Epithelial cell of esophagus (primary cell): ENCODE measurements at regions not wholly inside any gene's neighbourhood (a gene's known extent, or its start where the extent isn't known, plus 50 kb on each side); places are given as distances from the start of the nearest gene placed in this dataset.

Experiments used
- DNase-seq: peaks from one replicate; pipeline ENCODE4 v3.0.0; 2010; ENCODE audit warnings: low read depth
- H3K4me3 ChIP-seq: 2 replicates; pipeline ENCODE4 v1.5.1; 2011; ENCODE audit warnings: mild to moderate bottlenecking, low read length, control low read depth
- TF ChIP-seq, protein P1 (sequence below): IDR thresholded peaks from 2 replicates; pipeline ENCODE4 v1.5.1; 2011; ENCODE audit warnings: low read depth, mild to moderate bottlenecking, low read length, control low read depth, inconsistent platforms; ENCODE audit not compliant: insufficient read depth; ENCODE audit errors: missing control alignments

DNA sequence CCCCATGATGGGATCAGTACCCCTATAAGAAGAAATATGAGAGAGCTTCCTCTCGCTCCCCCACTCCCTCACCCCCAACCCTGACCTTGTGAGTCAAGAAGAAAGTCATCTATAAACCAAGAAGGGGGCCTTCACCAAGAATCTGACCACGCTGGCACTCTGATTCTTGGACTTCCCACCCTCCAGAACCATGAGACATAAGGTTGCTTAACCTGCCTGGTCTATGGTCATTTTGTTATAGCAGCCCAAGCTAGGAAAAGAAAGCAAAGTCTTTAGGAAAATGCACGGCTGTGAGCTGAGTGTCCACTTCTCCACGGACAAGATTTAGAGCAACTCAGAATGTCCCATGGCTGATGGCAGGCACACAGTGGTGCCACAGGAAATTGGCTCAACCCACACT, 333.5 kb downstream of the SOX9 start:
- H3K4me3 ChIP-seq, result no peak overlapping the region
- no peak for DNase-seq
- TF ChIP-seq, protein P1, sequence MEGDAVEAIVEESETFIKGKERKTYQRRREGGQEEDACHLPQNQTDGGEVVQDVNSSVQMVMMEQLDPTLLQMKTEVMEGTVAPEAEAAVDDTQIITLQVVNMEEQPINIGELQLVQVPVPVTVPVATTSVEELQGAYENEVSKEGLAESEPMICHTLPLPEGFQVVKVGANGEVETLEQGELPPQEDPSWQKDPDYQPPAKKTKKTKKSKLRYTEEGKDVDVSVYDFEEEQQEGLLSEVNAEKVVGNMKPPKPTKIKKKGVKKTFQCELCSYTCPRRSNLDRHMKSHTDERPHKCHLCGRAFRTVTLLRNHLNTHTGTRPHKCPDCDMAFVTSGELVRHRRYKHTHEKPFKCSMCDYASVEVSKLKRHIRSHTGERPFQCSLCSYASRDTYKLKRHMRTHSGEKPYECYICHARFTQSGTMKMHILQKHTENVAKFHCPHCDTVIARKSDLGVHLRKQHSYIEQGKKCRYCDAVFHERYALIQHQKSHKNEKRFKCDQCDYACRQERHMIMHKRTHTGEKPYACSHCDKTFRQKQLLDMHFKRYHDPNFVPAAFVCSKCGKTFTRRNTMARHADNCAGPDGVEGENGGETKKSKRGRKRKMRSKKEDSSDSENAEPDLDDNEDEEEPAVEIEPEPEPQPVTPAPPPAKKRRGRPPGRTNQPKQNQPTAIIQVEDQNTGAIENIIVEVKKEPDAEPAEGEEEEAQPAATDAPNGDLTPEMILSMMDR, result no peak

DNA sequence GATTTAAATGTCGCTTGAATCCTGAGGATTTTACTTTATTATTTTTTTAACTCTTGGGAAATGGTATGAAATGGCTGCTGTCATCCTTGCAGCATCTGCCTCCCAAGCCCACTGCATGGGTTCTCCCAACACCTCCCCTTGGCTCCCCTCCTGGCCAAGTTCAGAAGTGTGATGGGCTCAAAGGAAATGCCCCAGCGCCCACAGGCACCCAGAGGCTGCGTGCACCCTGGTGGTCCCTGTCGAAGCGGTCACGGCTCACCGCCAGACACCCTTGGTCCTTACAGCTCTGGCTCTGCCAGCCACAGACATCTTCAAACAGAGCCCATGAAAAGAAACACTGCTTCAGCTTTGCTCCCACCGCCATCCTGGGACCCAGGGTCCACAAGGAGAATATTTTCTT, 334.7 kb downstream of the SOX9 start:
- no peak overlapping the region for H3K4me3 ChIP-seq
- TF ChIP-seq, protein P1, result no peak
- no peak for DNase-seq

DNA sequence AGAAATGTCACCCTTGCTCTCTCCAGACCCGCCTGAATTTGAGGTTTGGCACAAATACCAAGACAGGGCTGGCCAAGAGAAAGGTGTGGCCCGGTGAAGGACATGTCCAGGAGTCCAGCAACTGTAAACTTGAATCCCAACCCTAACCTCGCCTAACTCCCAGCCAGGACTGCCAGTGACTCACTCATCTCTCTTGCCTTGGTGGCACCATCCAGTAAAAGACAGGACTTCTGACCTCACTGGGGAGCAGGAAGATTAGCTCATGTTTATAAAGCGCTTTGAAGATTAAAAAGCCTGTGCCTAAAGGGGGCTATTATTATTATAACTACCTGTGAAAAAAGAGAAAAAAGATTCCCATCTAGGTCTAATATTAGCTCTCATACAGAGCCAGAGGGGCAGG, 335.3 kb downstream of the SOX9 start:
- no peak overlapping the region for H3K4me3 ChIP-seq
- DNase-seq, result peak; percentile 56
- TF ChIP-seq, protein P1, result no peak

DNA sequence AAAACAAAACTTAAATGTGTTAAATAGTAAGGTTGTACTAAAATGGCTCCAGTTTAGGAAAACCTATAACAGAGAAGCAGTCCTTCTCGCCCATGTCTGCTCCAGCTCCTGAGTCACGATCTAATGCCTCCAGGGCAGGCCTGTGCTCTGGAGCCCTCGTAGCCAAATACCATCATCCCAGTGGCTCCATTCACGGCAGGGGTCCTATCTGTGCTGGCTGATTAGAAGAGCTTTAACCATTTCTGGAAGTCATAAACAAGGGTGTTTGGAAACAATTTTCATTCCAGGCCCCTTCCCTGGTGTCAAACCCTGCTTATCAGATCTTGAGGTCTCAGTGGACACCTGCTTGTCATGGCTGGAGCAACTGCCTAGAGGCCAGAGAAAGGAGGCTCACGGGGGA, 336.9 kb downstream of the SOX9 start:
- peak; percentile 42 for DNase-seq
- H3K4me3 ChIP-seq, result no peak overlapping the region
- TF ChIP-seq, protein P1, result no peak

DNA sequence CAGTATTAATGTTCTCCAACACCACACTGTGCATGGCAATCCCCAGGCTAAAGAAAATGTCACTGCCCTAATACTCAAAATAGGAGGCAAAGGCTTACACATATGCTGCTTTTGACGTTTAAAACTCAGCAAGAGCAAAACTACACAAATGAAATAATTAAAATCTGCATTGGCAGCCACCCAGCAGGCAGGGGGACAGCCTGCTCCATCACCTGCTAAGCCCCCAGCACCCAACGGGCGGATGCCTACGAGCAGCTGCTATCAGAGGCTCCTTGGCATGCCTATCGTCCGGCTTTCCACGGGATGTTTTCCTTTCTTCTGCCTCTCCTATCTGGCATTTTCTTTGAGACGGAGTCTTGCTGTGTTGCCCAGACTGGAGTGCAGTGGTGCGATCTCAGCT, 337.5 kb downstream of the SOX9 start:
- DNase-seq, result no peak
- no peak overlapping the region for H3K4me3 ChIP-seq
- TF ChIP-seq, protein P1, result no peak

DNA sequence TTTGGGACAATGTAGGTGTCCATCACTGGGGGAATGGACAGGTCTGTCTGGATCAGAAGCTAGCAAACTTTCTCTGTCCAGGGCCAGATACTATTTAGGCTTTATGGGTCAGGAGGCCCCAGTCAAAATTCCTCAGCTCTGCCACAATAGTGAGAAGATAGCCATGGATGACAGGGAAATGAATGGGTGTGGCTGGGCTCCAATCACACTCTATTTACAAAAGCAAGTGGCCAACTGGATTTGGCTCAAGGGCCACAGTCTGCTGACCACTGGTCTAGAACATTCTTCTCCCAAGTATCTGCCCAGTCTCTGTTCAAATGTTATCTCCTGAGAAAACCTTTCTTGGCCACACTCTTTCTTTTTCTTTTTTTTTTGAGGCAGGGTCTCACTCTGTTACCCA, 339.9 kb downstream of the SOX9 start:
- DNase-seq, result no peak
- TF ChIP-seq, protein P1, result no peak
- H3K4me3 ChIP-seq, result no peak overlapping the region

DNA sequence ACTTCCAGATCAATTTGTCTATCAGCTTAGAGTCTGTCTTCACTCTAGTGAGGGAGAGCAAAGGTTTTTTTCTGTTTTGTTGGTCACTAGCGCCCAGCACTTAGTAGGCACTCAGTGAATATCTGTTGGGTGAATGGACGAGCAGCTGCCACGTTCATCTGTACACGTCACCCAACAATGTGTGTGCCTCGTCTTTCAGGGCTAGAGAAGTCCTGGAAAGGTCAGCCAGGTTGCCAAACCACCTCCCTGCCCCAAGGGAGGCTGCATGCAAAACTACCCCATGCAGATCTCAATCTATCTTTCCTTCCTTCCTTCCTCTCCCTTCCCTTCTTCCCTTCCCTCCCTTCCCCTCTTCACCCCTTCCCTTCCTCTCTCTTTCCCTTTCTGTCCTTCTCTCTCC, 340.9 kb downstream of the SOX9 start:
- no peak overlapping the region for H3K4me3 ChIP-seq
- DNase-seq, result no peak
- TF ChIP-seq, protein P1, result no peak
